HL-60 (cell line): ENCODE measurements at regions not wholly inside any gene's neighbourhood (a gene's known extent, or its start where the extent isn't known, plus 50 kb on each side); places are given as distances from the start of the nearest gene placed in this dataset.

ENCODE experiments used
- DNase-seq, 2 experiments: peaks; one replicate each; pipeline ENCODE4 v3.0.0-alpha.2; 2010 to 2020; ENCODE audit warnings: low read depth in 1 of 2, low spot score in 1 of 2
- H3K27ac ChIP-seq: fragments of 250-450 bp; sonication (Bioruptor Pico); replicated peaks from 2 replicates; pipeline ENCODE4 v1.5.1; 2020; ENCODE audit warnings: mild to moderate bottlenecking, moderate library complexity
- H3K27me3 ChIP-seq: fragments of 250-450 bp; sonication (Bioruptor Pico); 2 replicates; pipeline ENCODE4 v1.5.1; 2021; ENCODE audit warnings: mild to moderate bottlenecking, moderate library complexity; ENCODE audit not compliant: insufficient read depth, poor library complexity, severe bottlenecking
- H3K4me3 ChIP-seq: replicated peaks from 2 replicates; pipeline ENCODE4 v1.5.1; 2011; ENCODE audit warnings: mild to moderate bottlenecking, control low read depth, low read length; ENCODE audit not compliant: insufficient read depth
- GABPA ChIP-seq: IDR thresholded peaks from 2 replicates; pipeline ENCODE4 v1.6.1; 2012; ENCODE audit warnings: low read depth
- POLR2AphosphoS5 ChIP-seq: IDR thresholded peaks from 2 replicates; pipeline ENCODE4 v1.6.1; 2012; ENCODE audit warnings: low read depth
- SPI1 ChIP-seq: IDR thresholded peaks from 2 replicates; pipeline ENCODE4 v1.6.1; 2012; ENCODE audit warnings: low read depth, mild to moderate bottlenecking, borderline replicate concordance
- TF ChIP-seq, protein P1 (sequence below): IDR thresholded peaks from 2 replicates; pipeline ENCODE4 v1.6.1; 2012; ENCODE audit warnings: low read depth; ENCODE audit not compliant: insufficient replicate concordance
- TF ChIP-seq, protein P2 (sequence below): IDR thresholded peaks from one replicate; pipeline ENCODE4 v1.5.1; 2011; ENCODE audit warnings: low read length, control low read depth, inconsistent platforms; ENCODE audit not compliant: insufficient read depth

- Histone ChIP-seq H3K27ac (no peak overlapping the region), H3K27me3 (no peaks in the 10 kb centered on the region), H3K4me3 (no peak overlapping the region)
- TF ChIP-seq, protein P1, sequence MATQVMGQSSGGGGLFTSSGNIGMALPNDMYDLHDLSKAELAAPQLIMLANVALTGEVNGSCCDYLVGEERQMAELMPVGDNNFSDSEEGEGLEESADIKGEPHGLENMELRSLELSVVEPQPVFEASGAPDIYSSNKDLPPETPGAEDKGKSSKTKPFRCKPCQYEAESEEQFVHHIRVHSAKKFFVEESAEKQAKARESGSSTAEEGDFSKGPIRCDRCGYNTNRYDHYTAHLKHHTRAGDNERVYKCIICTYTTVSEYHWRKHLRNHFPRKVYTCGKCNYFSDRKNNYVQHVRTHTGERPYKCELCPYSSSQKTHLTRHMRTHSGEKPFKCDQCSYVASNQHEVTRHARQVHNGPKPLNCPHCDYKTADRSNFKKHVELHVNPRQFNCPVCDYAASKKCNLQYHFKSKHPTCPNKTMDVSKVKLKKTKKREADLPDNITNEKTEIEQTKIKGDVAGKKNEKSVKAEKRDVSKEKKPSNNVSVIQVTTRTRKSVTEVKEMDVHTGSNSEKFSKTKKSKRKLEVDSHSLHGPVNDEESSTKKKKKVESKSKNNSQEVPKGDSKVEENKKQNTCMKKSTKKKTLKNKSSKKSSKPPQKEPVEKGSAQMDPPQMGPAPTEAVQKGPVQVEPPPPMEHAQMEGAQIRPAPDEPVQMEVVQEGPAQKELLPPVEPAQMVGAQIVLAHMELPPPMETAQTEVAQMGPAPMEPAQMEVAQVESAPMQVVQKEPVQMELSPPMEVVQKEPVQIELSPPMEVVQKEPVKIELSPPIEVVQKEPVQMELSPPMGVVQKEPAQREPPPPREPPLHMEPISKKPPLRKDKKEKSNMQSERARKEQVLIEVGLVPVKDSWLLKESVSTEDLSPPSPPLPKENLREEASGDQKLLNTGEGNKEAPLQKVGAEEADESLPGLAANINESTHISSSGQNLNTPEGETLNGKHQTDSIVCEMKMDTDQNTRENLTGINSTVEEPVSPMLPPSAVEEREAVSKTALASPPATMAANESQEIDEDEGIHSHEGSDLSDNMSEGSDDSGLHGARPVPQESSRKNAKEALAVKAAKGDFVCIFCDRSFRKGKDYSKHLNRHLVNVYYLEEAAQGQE = no peak
- TF ChIP-seq SPI1 (no peak), GABPA (no peak), POLR2AphosphoS5 (no peak)
- TF ChIP-seq, protein P2, sequence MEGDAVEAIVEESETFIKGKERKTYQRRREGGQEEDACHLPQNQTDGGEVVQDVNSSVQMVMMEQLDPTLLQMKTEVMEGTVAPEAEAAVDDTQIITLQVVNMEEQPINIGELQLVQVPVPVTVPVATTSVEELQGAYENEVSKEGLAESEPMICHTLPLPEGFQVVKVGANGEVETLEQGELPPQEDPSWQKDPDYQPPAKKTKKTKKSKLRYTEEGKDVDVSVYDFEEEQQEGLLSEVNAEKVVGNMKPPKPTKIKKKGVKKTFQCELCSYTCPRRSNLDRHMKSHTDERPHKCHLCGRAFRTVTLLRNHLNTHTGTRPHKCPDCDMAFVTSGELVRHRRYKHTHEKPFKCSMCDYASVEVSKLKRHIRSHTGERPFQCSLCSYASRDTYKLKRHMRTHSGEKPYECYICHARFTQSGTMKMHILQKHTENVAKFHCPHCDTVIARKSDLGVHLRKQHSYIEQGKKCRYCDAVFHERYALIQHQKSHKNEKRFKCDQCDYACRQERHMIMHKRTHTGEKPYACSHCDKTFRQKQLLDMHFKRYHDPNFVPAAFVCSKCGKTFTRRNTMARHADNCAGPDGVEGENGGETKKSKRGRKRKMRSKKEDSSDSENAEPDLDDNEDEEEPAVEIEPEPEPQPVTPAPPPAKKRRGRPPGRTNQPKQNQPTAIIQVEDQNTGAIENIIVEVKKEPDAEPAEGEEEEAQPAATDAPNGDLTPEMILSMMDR = no peak
- DNase-seq = no peak
These were observed 56.5 kb upstream of the CNTN6 start for GRCh38 chr3:1036207-1036826.

DNA sequence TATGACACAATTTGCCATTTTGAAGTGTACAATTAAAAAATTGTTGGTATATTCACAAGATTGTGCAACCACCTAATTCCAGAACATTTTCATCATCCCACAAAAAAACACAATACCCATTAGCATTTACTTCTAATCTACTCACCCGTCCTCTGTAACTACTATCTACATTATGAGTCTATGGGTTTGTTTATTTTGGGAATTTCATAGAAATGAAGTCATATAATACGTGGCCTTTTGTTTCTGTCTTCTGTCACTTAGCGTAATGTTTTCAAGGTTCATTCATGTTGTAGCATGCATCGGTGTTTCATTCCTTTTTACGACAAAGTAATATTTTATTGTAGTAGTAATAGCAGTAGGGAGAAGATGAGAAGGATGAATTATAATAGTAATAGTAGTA, 55.2 kb upstream of the CNTN6 start:
- Histone ChIP-seq H3K27ac (no peak overlapping the region), H3K27me3 (no peaks in the 10 kb centered on the region), H3K4me3 (no peak overlapping the region)
- no peak for DNase-seq
- TF ChIP-seq GABPA = no peak
- TF ChIP-seq, protein P1 = no peak
- TF ChIP-seq SPI1 = no peak
- TF ChIP-seq POLR2AphosphoS5 = no peak
- TF ChIP-seq, protein P2 = no peak
